ENCODE measurements at regions not wholly inside any gene's neighbourhood (a gene's known extent, or its start where the extent isn't known, plus 50 kb on each side); places are given as distances from the start of the nearest gene placed in this dataset.
A peak's percentile ranks its signal among the peaks of the same experiment; 100 is the strongest.

DNA sequence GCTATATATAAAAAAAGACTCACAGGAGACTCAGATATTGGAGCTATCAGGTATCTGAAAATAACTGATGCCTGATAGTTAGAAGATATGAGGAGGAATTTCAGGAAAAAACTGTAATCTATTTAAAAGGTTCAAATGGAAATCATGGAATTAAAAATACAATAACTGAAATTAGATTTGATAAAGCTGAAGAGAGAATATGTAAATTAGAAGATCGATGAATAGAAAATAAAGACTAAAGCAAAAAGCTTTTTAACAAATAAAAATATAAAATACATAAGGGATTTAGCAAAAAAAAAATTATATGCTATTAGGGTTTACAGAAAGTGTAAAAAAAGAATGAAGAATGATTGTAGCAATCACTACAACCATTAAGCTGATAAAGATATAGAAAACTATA, 679.8 kb upstream of the LMCD1 start:
- H3K36me3 ChIP-seq (replicated peaks; ENCODE audit: insufficient read depth, low read depth), result no peaks in the 10 kb centered on the region
- no peaks in the 10 kb centered on the region for H3K9me3 ChIP-seq (ENCODE audit: low read depth)
- H4K20me1 ChIP-seq (ENCODE audit: insufficient read depth, poor library complexity, severe bottlenecking), result no peaks in the 10 kb centered on the region
- H3K4me2 ChIP-seq, result no peak overlapping the region
- H3K4me1 ChIP-seq (ENCODE audit: insufficient read depth), result no peaks in the 10 kb centered on the region
- H3K4me3 ChIP-seq, result no peak overlapping the region
- H3K27me3 ChIP-seq, result no peaks in the 10 kb centered on the region
- no peaks in the 10 kb centered on the region for H3K9me2 ChIP-seq (replicated peaks; ENCODE audit: insufficient read depth)
- no peaks in the 10 kb centered on the region for H3K79me2 ChIP-seq
- DNase-seq (ENCODE audit: low spot score), result no peak
- H3K27ac ChIP-seq, result no peak overlapping the region
- no peak for TF ChIP-seq EZH2phosphoT487 (IDR thresholded peaks at IDR 0.05; ENCODE audit: low read depth, severe bottlenecking, unreplicated experiment)
- TF ChIP-seq EZH2 (IDR thresholded peaks at IDR 0.05; ENCODE audit: borderline replicate concordance), result no peak
- TF ChIP-seq, protein P1, sequence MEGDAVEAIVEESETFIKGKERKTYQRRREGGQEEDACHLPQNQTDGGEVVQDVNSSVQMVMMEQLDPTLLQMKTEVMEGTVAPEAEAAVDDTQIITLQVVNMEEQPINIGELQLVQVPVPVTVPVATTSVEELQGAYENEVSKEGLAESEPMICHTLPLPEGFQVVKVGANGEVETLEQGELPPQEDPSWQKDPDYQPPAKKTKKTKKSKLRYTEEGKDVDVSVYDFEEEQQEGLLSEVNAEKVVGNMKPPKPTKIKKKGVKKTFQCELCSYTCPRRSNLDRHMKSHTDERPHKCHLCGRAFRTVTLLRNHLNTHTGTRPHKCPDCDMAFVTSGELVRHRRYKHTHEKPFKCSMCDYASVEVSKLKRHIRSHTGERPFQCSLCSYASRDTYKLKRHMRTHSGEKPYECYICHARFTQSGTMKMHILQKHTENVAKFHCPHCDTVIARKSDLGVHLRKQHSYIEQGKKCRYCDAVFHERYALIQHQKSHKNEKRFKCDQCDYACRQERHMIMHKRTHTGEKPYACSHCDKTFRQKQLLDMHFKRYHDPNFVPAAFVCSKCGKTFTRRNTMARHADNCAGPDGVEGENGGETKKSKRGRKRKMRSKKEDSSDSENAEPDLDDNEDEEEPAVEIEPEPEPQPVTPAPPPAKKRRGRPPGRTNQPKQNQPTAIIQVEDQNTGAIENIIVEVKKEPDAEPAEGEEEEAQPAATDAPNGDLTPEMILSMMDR (IDR thresholded peaks at IDR 0.05; ENCODE audit: poor library complexity), result no peak
- H2AFZ ChIP-seq, result no peak overlapping the region
- WGBS (ENCODE audit: low lambda C conversion rate, missing lambda C conversion rate), result 94% methylated on average over 1 of the region's 1 CpG

DNA sequence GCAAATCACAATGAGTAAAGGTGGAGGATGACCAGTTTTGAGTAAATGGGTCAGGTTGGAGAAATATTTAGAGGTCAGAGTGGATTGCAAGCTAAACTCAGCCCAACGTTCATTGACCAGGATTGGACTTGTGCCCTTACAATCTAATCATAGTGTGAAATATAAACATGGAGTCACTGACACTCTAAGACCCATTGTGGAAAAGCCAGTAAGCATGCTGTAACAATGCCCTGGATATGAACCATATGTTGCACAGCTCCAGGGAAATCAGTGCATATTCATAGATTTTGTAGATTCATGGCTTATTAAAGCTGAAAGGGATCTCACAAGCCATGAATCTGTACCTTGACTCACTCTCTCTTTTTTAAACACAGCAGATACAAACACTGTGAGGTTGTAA, 660.2 kb upstream of the LMCD1 start:
- 39% methylated on average over 1 of the region's 1 CpG for WGBS (ENCODE audit: low lambda C conversion rate, missing lambda C conversion rate)
- Histone ChIP-seq H3K79me2 (no peaks in the 10 kb centered on the region), H4K20me1 (ENCODE audit: insufficient read depth, poor library complexity, severe bottlenecking) (no peaks in the 10 kb centered on the region), H3K36me3 (replicated peaks; ENCODE audit: insufficient read depth, low read depth) (no peaks in the 10 kb centered on the region), H2AFZ (no peak overlapping the region), H3K4me3 (no peak overlapping the region), H3K27me3 (no peaks in the 10 kb centered on the region), H3K27ac (peak overlapping the region; percentile 5), H3K9me2 (replicated peaks; ENCODE audit: insufficient read depth) (no peaks in the 10 kb centered on the region), H3K4me1 (ENCODE audit: insufficient read depth) (no peaks in the 10 kb centered on the region), H3K4me2 (no peak overlapping the region), H3K9me3 (ENCODE audit: low read depth) (no peaks in the 10 kb centered on the region)
- DNase-seq (ENCODE audit: low spot score), result no peak
- TF ChIP-seq EZH2phosphoT487 (IDR thresholded peaks at IDR 0.05; ENCODE audit: low read depth, severe bottlenecking, unreplicated experiment), result no peak
- TF ChIP-seq, protein P1 (IDR thresholded peaks at IDR 0.05; ENCODE audit: poor library complexity), result no peak

DNA sequence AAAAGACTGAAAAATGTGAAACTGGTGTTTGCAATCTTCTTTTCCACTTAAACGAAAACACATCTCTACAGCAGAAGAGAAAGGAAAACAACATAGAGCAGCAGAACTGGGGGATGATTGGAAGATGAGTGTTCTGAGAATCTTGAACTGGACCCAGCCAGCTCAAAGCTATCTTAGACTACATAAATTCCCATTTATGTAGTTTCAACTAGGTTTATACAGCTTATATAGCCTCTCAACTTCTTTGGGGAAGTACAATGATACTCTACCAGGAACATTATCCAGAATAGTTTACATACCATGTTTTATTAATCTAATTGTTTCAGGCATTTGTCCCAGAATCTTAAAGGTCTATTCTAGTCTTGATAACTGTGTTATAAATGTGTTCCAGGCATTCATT, 658.2 kb upstream of the LMCD1 start:
- Histone ChIP-seq H3K27me3 (no peaks in the 10 kb centered on the region), H3K27ac (no peak overlapping the region), H3K4me2 (no peak overlapping the region), H3K79me2 (no peaks in the 10 kb centered on the region), H3K9me2 (replicated peaks; ENCODE audit: insufficient read depth) (no peaks in the 10 kb centered on the region), H3K36me3 (replicated peaks; ENCODE audit: insufficient read depth, low read depth) (no peaks in the 10 kb centered on the region), H3K4me1 (ENCODE audit: insufficient read depth) (no peaks in the 10 kb centered on the region), H3K4me3 (no peak overlapping the region), H2AFZ (no peak overlapping the region), H4K20me1 (ENCODE audit: insufficient read depth, poor library complexity, severe bottlenecking) (no peaks in the 10 kb centered on the region), H3K9me3 (ENCODE audit: low read depth) (no peaks in the 10 kb centered on the region)
- WGBS (ENCODE audit: low lambda C conversion rate, missing lambda C conversion rate), result 58% methylated on average over 1 of the region's 1 CpG
- TF ChIP-seq EZH2 (IDR thresholded peaks at IDR 0.05; ENCODE audit: borderline replicate concordance) (no peak), EZH2phosphoT487 (IDR thresholded peaks at IDR 0.05; ENCODE audit: low read depth, severe bottlenecking, unreplicated experiment) (no peak)
- TF ChIP-seq, protein P1 (IDR thresholded peaks at IDR 0.05; ENCODE audit: poor library complexity), result no peak
- peak; percentile 35 for DNase-seq (ENCODE audit: low spot score)

DNA sequence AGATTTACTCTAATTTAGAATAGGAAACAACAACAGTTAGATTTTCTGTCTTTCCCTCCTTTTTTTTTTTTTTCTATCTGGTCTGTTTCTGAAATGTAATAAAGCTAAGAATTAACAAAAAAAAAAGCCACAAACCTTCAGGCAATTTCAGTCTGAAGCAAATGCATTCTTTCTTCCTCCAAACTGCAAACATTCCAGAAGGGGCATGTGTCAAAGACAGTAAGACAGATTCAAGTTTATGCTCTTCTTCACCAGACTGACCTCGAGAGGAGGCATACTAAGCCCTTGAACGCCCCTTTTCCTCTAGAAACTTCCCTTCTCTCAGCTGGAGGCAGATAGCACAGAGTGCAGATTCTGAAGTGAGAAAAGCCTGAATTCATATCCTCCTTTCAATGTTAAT, 654.6 kb upstream of the LMCD1 start:
- TF ChIP-seq, protein P1 (IDR thresholded peaks at IDR 0.05; ENCODE audit: poor library complexity), result no peak
- TF ChIP-seq EZH2phosphoT487 (IDR thresholded peaks at IDR 0.05; ENCODE audit: low read depth, severe bottlenecking, unreplicated experiment) (no peak), EZH2 (IDR thresholded peaks at IDR 0.05; ENCODE audit: borderline replicate concordance) (no peak)
- no peaks in the 10 kb centered on the region for H3K27me3 ChIP-seq
- DNase-seq (ENCODE audit: low spot score), result no peak
- no peaks in the 10 kb centered on the region for H3K79me2 ChIP-seq
- H3K27ac ChIP-seq, result no peak overlapping the region
- H2AFZ ChIP-seq, result no peak overlapping the region
- H4K20me1 ChIP-seq (ENCODE audit: insufficient read depth, poor library complexity, severe bottlenecking), result no peaks in the 10 kb centered on the region
- H3K36me3 ChIP-seq (replicated peaks; ENCODE audit: insufficient read depth, low read depth), result no peaks in the 10 kb centered on the region
- H3K9me3 ChIP-seq (ENCODE audit: low read depth), result no peaks in the 10 kb centered on the region
- WGBS (ENCODE audit: low lambda C conversion rate, missing lambda C conversion rate), result 36% methylated on average over 2 of the region's 2 CpGs
- no peak overlapping the region for H3K4me3 ChIP-seq
- H3K4me2 ChIP-seq, result no peak overlapping the region
- no peaks in the 10 kb centered on the region for H3K9me2 ChIP-seq (replicated peaks; ENCODE audit: insufficient read depth)
- no peaks in the 10 kb centered on the region for H3K4me1 ChIP-seq (ENCODE audit: insufficient read depth)
